K562 (cell line): ENCODE measurements at regions not wholly inside any gene's neighbourhood (a gene's known extent, or its start where the extent isn't known, plus 50 kb on each side); places are given as distances from the start of the nearest gene placed in this dataset.

ENCODE experiments used
- ATAC-seq: fragments of 200-7000 bp; cut with Tn5 transposase; 3 replicates; pipeline ENCODE4 v1.9.1; 2020; ENCODE audit warnings: moderate library complexity
- BruUV-seq: library from RNA; stranded (reverse); fragments of 400-500 nt; replicated peaks from 2 replicates; lab custom pipeline; 2021; lab: Mats Ljungman, UMichigan
- CTCF ChIA-PET: fragments of 300-600 bp; formaldehyde crosslinking; extraction: SDS; loops from one replicate; lab custom pipeline; 2021; ENCODE audit warnings: low intra/inter-chr PET ratio; lab: Yijun Ruan, JAX
- POLR2A ChIA-PET: fragments of 300-600, 350-650 bp; sonication (Branson Sonifier 250); formaldehyde crosslinking; extraction: SDS; loops from one replicate; lab custom pipeline; 2021; ENCODE audit warnings: antibody characterized with exemption, inconsistent platforms; lab: Yijun Ruan, JAX
- DNase-seq, 4 experiments: peaks; one replicate each; pipeline versions ENCODE4 v3.0.0 to v3.0.0-alpha.2; 2011 to 2018; ENCODE audit warnings: low spot score in 3 of 4, mixed read lengths in 3 of 4; ENCODE audit errors: extremely low read depth in 1 of 4
- FAIRE-seq: peaks from 2 replicates; lab custom pipeline; 2011; peaks lifted over from hg19 to GRCh38; lab: Jason Lieb, UNC
- H2AFZ ChIP-seq: 2 replicates; pipeline ENCODE4 v1.6.0; 2011; ENCODE audit warnings: low read depth, low read length, control low read depth, inconsistent platforms
- H3K27ac ChIP-seq: fragments of 200-600 bp; 3 replicates; pipeline ENCODE4 v1.8.0; 2011; ENCODE audit warnings: low read depth, mild to moderate bottlenecking, control low read depth, inconsistent platforms, low read length, moderate library complexity, mixed read lengths; ENCODE audit errors: extremely low read depth
- H3K27me3 ChIP-seq, 2 experiments: fragments of 300-600 bp in 1 of 2; 2 replicates in 1 of 2; 3 replicates in 1 of 2; pipeline versions ENCODE4 v1.6.0 to v1.8.0; 2011; ENCODE audit warnings: inconsistent platforms in 2 of 2, low read length in 2 of 2, mild to moderate bottlenecking in 1 of 2, mixed read lengths in 1 of 2, moderate library complexity in 1 of 2; ENCODE audit not compliant: control insufficient read depth in 2 of 2, insufficient read depth in 2 of 2
- H3K36me3 ChIP-seq: fragments of 300-600 bp; 3 replicates; pipeline ENCODE4 v1.8.0; 2011; ENCODE audit warnings: mild to moderate bottlenecking, low read length, inconsistent platforms; ENCODE audit not compliant: control insufficient read depth, insufficient read depth
- H3K4me1 ChIP-seq, 2 experiments: fragments of 200-600 bp in 1 of 2; replicated peaks in 1 of 2; 2 replicates in 1 of 2; 3 replicates in 1 of 2; pipeline versions ENCODE4 v1.5.1 to v1.8.0; 2011; ENCODE audit warnings: inconsistent platforms in 2 of 2, low read length in 2 of 2, mild to moderate bottlenecking in 1 of 2, mixed read lengths in 1 of 2, moderate library complexity in 1 of 2; ENCODE audit not compliant: control insufficient read depth in 2 of 2, insufficient read depth in 2 of 2
- H3K4me2 ChIP-seq: 2 replicates; pipeline ENCODE4 v1.6.1; 2011; ENCODE audit warnings: low read length, control low read depth, inconsistent platforms, mixed read lengths; ENCODE audit not compliant: insufficient read depth
- H3K4me3 ChIP-seq: fragments of 200-600 bp; sonication (generic), shearing (Covaris generic); 2 replicates; pipeline ENCODE4 v1.5.1; 2016; ENCODE audit warnings: control low read depth, inconsistent platforms
- H3K79me2 ChIP-seq: fragments of 200-600 bp; 3 replicates; pipeline ENCODE4 v1.8.0; 2011; ENCODE audit warnings: low read length, inconsistent platforms; ENCODE audit not compliant: control insufficient read depth, insufficient read depth
- H3K9ac ChIP-seq, 2 experiments: 2 replicates each; pipeline versions ENCODE4 v1.6.0 to v1.6.1; 2011; ENCODE audit warnings: low read depth in 2 of 2, low read length in 2 of 2, control low read depth in 1 of 2, inconsistent platforms in 1 of 2, mild to moderate bottlenecking in 1 of 2, mixed read lengths in 1 of 2; ENCODE audit not compliant: insufficient read depth in 1 of 2
- H3K9me1 ChIP-seq: one replicate; pipeline ENCODE4 v1.6.0; 2011; ENCODE audit warnings: inconsistent platforms, mild to moderate bottlenecking, low read length, moderate library complexity; ENCODE audit not compliant: control insufficient read depth, insufficient read depth
- H3K9me3 ChIP-seq: replicated peaks from 2 replicates; pipeline ENCODE4 v1.5.1; 2011; ENCODE audit warnings: low read depth, low read length, inconsistent platforms; ENCODE audit not compliant: control insufficient read depth, insufficient read depth
- H4K20me1 ChIP-seq: replicated peaks from 2 replicates; pipeline ENCODE4 v1.6.1; 2011; ENCODE audit warnings: low read length, inconsistent platforms, mixed read lengths; ENCODE audit not compliant: control insufficient read depth, insufficient read depth
- ARNT ChIP-seq, 2 experiments: fragments of 450-650 bp; IDR thresholded peaks; 2 replicates each; pipeline ENCODE4 v1.6.1; 2016; ENCODE audit warnings: mild to moderate bottlenecking in 1 of 2
- EWSR1 ChIP-seq: fragments of 450-650 bp; IDR thresholded peaks from 2 replicates; pipeline ENCODE4 v1.6.1; 2018; ENCODE audit warnings: borderline replicate concordance, mild to moderate bottlenecking, low read depth, moderate library complexity; ENCODE audit not compliant: partially characterized antibody
- GABPA ChIP-seq: fragments of 200-800 bp; sonication (Bioruptor generic); conservative IDR thresholded peaks from 2 replicates; pipeline ENCODE4 v1.6.1; 2016; ENCODE audit warnings: low read depth, missing genetic modification characterization, missing compliant biosample characterization
- HNRNPH1 ChIP-seq: fragments of 200-400 bp; formaldehyde crosslinking; optimal IDR thresholded peaks from 2 replicates; pipeline ENCODE3; 2017; ENCODE audit warnings: low read depth, mild to moderate bottlenecking, low read length, moderate library complexity
- KHSRP ChIP-seq: fragments of 450-650 bp; IDR thresholded peaks from 2 replicates; pipeline ENCODE4 v1.6.1; 2017
- LARP7 ChIP-seq: fragments of 450-650 bp; IDR thresholded peaks from 2 replicates; pipeline ENCODE4 v1.6.1; 2016
- MAFG ChIP-seq: fragments of 450-650 bp; conservative IDR thresholded peaks from 2 replicates; pipeline ENCODE4 v1.6.1; 2016; ENCODE audit warnings: missing genetic modification characterization, missing compliant biosample characterization
- MTA2 ChIP-seq: fragments of 450-650 bp; IDR thresholded peaks from 2 replicates; pipeline ENCODE4 v1.6.1; 2016; ENCODE audit warnings: low read depth
- MXI1 ChIP-seq: IDR thresholded peaks from 2 replicates; pipeline ENCODE4 v1.6.1; 2011; ENCODE audit warnings: low read depth, mild to moderate bottlenecking, improper control_type of control experiment, low read length
- RCOR1 ChIP-seq, 2 experiments: IDR thresholded peaks; 2 replicates each; pipeline ENCODE4 v1.6.1; 2012; ENCODE audit warnings: low read depth in 2 of 2, low read length in 2 of 2, borderline replicate concordance in 1 of 2, improper control_type of control experiment in 1 of 2
- SMARCA4 ChIP-seq: fragments of 450-650 bp; IDR thresholded peaks from 2 replicates; pipeline ENCODE4 v1.6.1; 2016
- SP1 ChIP-seq: sonication (generic); formaldehyde crosslinking; IDR thresholded peaks from 2 replicates; pipeline ENCODE4 v1.8.1; 2022; ENCODE audit warnings: mild to moderate bottlenecking, missing genetic modification reagents
- TRIM28 ChIP-seq: fragments of 450-650 bp; IDR thresholded peaks from 2 replicates; pipeline ENCODE4 v1.6.1; 2017
- ZBTB7A ChIP-seq: IDR thresholded peaks from 2 replicates; pipeline ENCODE4 v1.6.1; 2011; ENCODE audit warnings: low read depth, mild to moderate bottlenecking, low read length, moderate library complexity, borderline replicate concordance; ENCODE audit not compliant: control insufficient read depth
- ZNF224 ChIP-seq: sonication (generic); formaldehyde crosslinking; IDR thresholded peaks from 2 replicates; pipeline ENCODE4 v1.8.0; 2022; ENCODE audit warnings: mild to moderate bottlenecking, missing genetic modification reagents
- ZNF316 ChIP-seq: fragments of 450-650 bp; IDR thresholded peaks from 2 replicates; pipeline ENCODE4 v1.6.1; 2016
- ZNF507 ChIP-seq: conservative IDR thresholded peaks from 2 replicates; pipeline ENCODE4 v1.6.1; 2017; ENCODE audit warnings: missing genetic modification characterization, missing compliant biosample characterization
- WGBS: fragments of 100-300 bp; shearing (Covaris generic); methylation state at CpG from one replicate; pipeline ENCODE4 v1.1.6; 2016; ENCODE audit warnings: low coverage, mixed read lengths; ENCODE audit not compliant: insufficient coverage; ENCODE audit errors: missing lambda C conversion rate; 5-methylcytosine and 5-hydroxymethylcytosine counted together
- in situ Hi-C: fragments of 300-500 bp; cut with MboI; formaldehyde crosslinking; loops from 4 replicates; pipeline ENCODE4 v1.15.0; 2018; ENCODE audit warnings: inconsistent platforms, mixed read lengths
- intact Hi-C: fragments of 100-400 bp; cut with micrococcal nuclease; formaldehyde crosslinking; loops from 2 replicates; pipeline ENCODE4 v1.14.2; 2022
- TF ChIP-seq, protein P1 (sequence below): fragments of 250-450 bp; sonication (Bioruptor Pico); IDR thresholded peaks from 2 replicates; pipeline ENCODE4 v1.4.0; 2020; ENCODE audit warnings: mild to moderate bottlenecking
- TF ChIP-seq, protein P2 (sequence below): fragments of 250-450 bp; sonication (Bioruptor Pico); IDR thresholded peaks from 2 replicates; pipeline ENCODE4 v1.5.0; 2020; ENCODE audit warnings: mild to moderate bottlenecking, borderline replicate concordance
- TF ChIP-seq, protein P3 (sequence below): sonication (generic); formaldehyde crosslinking; IDR thresholded peaks from 2 replicates; pipeline ENCODE4 v1.8.1; 2023; ENCODE audit warnings: mild to moderate bottlenecking, missing genetic modification reagents

DNA sequence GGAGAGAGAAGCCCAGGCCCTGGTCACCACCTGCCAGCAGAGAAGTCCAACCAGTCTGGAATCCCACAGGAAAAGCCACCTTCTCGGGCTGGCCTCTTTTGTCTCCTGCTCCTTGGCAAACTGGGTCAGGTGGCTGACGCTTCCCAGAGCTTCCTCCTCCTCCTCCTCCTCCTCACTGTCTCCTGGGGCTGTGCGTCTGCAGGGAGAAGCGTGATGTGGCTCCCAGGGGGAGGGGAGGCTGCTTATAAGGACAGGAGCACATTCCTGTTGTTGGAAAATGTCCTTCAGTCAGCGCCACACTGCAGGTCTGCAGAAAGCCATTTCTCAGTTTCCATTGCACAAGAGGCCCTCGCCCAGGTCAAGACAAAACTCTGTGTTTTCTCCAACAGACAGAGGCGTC lies 1316.5 kb downstream of the BRD1 start (continued):
- TF ChIP-seq EWSR1 (no peak), MTA2 (no peak), MAFG (tag) (no peak), ZNF224 (no peak), ZBTB7A (no peak)
- TF ChIP-seq, protein P1, sequence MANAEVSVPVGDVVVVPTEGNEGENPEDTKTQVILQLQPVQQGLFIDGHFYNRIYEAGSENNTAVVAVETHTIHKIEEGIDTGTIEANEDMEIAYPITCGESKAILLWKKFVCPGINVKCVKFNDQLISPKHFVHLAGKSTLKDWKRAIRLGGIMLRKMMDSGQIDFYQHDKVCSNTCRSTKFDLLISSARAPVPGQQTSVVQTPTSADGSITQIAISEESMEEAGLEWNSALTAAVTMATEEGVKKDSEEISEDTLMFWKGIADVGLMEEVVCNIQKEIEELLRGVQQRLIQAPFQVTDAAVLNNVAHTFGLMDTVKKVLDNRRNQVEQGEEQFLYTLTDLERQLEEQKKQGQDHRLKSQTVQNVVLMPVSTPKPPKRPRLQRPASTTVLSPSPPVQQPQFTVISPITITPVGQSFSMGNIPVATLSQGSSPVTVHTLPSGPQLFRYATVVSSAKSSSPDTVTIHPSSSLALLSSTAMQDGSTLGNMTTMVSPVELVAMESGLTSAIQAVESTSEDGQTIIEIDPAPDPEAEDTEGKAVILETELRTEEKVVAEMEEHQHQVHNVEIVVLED (CRISPR knock-in tag), result no peak
- TF ChIP-seq, protein P2, sequence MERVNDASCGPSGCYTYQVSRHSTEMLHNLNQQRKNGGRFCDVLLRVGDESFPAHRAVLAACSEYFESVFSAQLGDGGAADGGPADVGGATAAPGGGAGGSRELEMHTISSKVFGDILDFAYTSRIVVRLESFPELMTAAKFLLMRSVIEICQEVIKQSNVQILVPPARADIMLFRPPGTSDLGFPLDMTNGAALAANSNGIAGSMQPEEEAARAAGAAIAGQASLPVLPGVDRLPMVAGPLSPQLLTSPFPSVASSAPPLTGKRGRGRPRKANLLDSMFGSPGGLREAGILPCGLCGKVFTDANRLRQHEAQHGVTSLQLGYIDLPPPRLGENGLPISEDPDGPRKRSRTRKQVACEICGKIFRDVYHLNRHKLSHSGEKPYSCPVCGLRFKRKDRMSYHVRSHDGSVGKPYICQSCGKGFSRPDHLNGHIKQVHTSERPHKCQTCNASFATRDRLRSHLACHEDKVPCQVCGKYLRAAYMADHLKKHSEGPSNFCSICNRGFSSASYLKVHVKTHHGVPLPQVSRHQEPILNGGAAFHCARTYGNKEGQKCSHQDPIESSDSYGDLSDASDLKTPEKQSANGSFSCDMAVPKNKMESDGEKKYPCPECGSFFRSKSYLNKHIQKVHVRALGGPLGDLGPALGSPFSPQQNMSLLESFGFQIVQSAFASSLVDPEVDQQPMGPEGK (CRISPR knock-in tag), result no peak

DNA sequence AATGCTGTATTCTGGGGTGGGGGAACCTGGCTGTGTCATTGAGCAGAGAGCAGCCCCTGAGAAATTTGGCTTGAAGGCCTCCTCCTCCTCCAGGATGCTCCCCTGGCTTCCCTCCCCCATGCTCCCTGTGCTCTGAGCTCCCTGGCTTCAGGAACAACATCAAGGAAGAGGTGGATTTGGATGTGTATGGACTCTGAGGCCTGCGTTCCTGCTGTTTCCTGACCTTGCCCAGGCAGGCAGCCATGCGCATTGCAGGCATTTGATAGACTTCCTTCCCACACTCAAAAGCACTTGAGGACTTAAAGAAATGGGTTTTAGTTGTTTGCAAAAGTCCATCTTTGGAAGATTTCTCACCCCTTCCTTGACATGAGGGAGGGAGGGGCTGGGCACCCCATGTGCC lies 1317.1 kb downstream of the BRD1 start:
- H3K27ac ChIP-seq, result no peak overlapping the region
- intact Hi-C loops, result no loop called here
- H4K20me1 ChIP-seq, result 0 out of 2 replicates have a peak, but pooled peaks cover 3% of the 10 kb centered on the region
- H3K9me3 ChIP-seq, result no peaks in the 10 kb centered on the region
- no peaks in the 10 kb centered on the region for H3K36me3 ChIP-seq
- no peaks in the 10 kb centered on the region; a peak in 1 of 5 replicates for H3K27me3 ChIP-seq
- H3K9ac ChIP-seq, result no peak overlapping the region
- DNase-seq (no peak), FAIRE-seq (no peak), ATAC-seq (no peak)
- H3K79me2 ChIP-seq, result no peaks in the 10 kb centered on the region
- H3K4me1 ChIP-seq, result no peaks in the 10 kb centered on the region
- TF ChIP-seq HNRNPH1 (no peak), ZNF316 (no peak), ARNT (IDR thresholded peaks at IDR 0.05) (no peak), TRIM28 (no peak), SP1 (CRISPR knock-in tag) (no peak), ZNF507 (tag) (no peak), KHSRP (no peak), RCOR1 (IDR thresholded peaks at IDR 0.05; ENCODE audit: borderline replicate concordance in 1 of 2, low read depth in 2 of 2, low read length in 2 of 2) (no peak), SMARCA4 (no peak), LARP7 (no peak), GABPA (tag) (no peak), MXI1 (no peak)
- TF ChIP-seq, protein P3, sequence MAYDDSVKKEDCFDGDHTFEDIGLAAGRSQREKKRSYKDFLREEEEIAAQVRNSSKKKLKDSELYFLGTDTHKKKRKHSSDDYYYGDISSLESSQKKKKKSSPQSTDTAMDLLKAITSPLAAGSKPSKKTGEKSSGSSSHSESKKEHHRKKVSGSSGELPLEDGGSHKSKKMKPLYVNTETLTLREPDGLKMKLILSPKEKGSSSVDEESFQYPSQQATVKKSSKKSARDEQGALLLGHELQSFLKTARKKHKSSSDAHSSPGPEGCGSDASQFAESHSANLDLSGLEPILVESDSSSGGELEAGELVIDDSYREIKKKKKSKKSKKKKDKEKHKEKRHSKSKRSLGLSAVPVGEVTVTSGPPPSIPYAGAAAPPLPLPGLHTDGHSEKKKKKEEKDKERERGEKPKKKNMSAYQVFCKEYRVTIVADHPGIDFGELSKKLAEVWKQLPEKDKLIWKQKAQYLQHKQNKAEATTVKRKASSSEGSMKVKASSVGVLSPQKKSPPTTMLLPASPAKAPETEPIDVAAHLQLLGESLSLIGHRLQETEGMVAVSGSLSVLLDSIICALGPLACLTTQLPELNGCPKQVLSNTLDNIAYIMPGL, result no peak
- ChIA-PET CTCF (no interaction called here), POLR2A (no interaction called here)
- no peaks in the 10 kb centered on the region for H3K9me1 ChIP-seq
- H2AFZ ChIP-seq, result no peak overlapping the region
- no peak overlapping the region for H3K4me3 ChIP-seq
- no peak overlapping the region for H3K4me2 ChIP-seq
- WGBS, result 0% methylated on average over 1 of the region's 2 CpGs
- in situ Hi-C loops, result no loop called here
- BruUV-seq, result no TSS peak
